Astrocyte (in vitro differentiated cells and primary cell): ENCODE measurements at regions not wholly inside any gene's neighbourhood (a gene's known extent, or its start where the extent isn't known, plus 50 kb on each side); places are given as distances from the start of the nearest gene placed in this dataset.

Experiments
- DNase-seq: peaks from one replicate; pipeline ENCODE4 v3.0.0-alpha.2; 2010; ENCODE audit warnings: low read depth
- FAIRE-seq: peaks from 2 replicates; lab custom pipeline; 2011; peaks lifted over from hg19 to GRCh38; lab: Jason Lieb, UNC
- H2AFZ ChIP-seq: 2 replicates; pipeline ENCODE4 v1.6.0; 2012; ENCODE audit warnings: low read depth, low read length, inconsistent platforms
- H3K27ac ChIP-seq: 2 replicates; pipeline ENCODE4 v1.5.1; 2011; ENCODE audit warnings: low read depth, low read length, inconsistent platforms
- H3K27me3 ChIP-seq: 2 replicates; pipeline ENCODE4 v1.6.0; 2011; ENCODE audit warnings: low read length, inconsistent platforms; ENCODE audit not compliant: insufficient read depth
- H3K36me3 ChIP-seq: 2 replicates; pipeline ENCODE4 v1.5.1; 2011; ENCODE audit warnings: low read length, inconsistent platforms; ENCODE audit not compliant: insufficient read depth
- H3K4me1 ChIP-seq: 2 replicates; pipeline ENCODE4 v1.5.1; 2011; ENCODE audit warnings: low read length, inconsistent platforms; ENCODE audit not compliant: insufficient read depth
- H3K4me2 ChIP-seq: 2 replicates; pipeline ENCODE4 v1.6.0; 2012; ENCODE audit warnings: low read length, inconsistent platforms
- H3K4me3 ChIP-seq: 2 replicates; pipeline ENCODE4 v1.5.1; 2011; ENCODE audit warnings: low read depth, mild to moderate bottlenecking, low read length, inconsistent platforms; ENCODE audit not compliant: insufficient read depth
- H3K79me2 ChIP-seq: 2 replicates; pipeline ENCODE4 v1.6.0; 2012; ENCODE audit warnings: mild to moderate bottlenecking, low read length, inconsistent platforms; ENCODE audit not compliant: insufficient read depth
- H3K9ac ChIP-seq: 2 replicates; pipeline ENCODE4 v1.6.0; 2012; ENCODE audit warnings: mild to moderate bottlenecking, low read length, inconsistent platforms
- H3K9me3 ChIP-seq: 2 replicates; pipeline ENCODE4 v1.5.1; 2012; ENCODE audit warnings: low read depth, mild to moderate bottlenecking, low read length, inconsistent platforms; ENCODE audit not compliant: insufficient read depth
- H4K20me1 ChIP-seq: 2 replicates; pipeline ENCODE4 v1.6.0; 2012; ENCODE audit warnings: low read length, inconsistent platforms; ENCODE audit not compliant: insufficient read depth
- H3K27ac Mint-ChIP-seq: one replicate; pipeline ENCODE4 v1.8.0; 2021; ENCODE audit warnings: mild to moderate bottlenecking, mixed read lengths; ENCODE audit not compliant: unreplicated experiment
- H3K27me3 Mint-ChIP-seq: one replicate; pipeline ENCODE4 v1.8.0; 2021; ENCODE audit warnings: low read depth, mixed read lengths; ENCODE audit not compliant: unreplicated experiment
- H3K36me3 Mint-ChIP-seq: one replicate; pipeline ENCODE4 v1.8.0; 2021; ENCODE audit warnings: low read depth, mixed read lengths; ENCODE audit not compliant: unreplicated experiment
- H3K4me1 Mint-ChIP-seq: one replicate; pipeline ENCODE4 v1.8.0; 2021; ENCODE audit warnings: low read depth, mixed read lengths; ENCODE audit not compliant: unreplicated experiment
- H3K4me3 Mint-ChIP-seq: one replicate; pipeline ENCODE4 v1.8.0; 2021; ENCODE audit warnings: mild to moderate bottlenecking, moderate library complexity, mixed read lengths; ENCODE audit not compliant: unreplicated experiment
- H3K9me3 Mint-ChIP-seq: one replicate; pipeline ENCODE4 v1.8.0; 2021; ENCODE audit warnings: mild to moderate bottlenecking, mixed read lengths; ENCODE audit not compliant: unreplicated experiment
- EZH2 ChIP-seq: IDR thresholded peaks from 2 replicates; pipeline ENCODE4 v1.6.1; 2012; ENCODE audit warnings: mild to moderate bottlenecking, low read length, inconsistent platforms; ENCODE audit not compliant: insufficient read depth
- TF ChIP-seq, protein P1 (sequence below): IDR thresholded peaks from 2 replicates; pipeline ENCODE4 v1.5.1; 2011; ENCODE audit warnings: low read depth, mild to moderate bottlenecking, inconsistent platforms, low read length, moderate library complexity; ENCODE audit not compliant: insufficient read depth

DNA sequence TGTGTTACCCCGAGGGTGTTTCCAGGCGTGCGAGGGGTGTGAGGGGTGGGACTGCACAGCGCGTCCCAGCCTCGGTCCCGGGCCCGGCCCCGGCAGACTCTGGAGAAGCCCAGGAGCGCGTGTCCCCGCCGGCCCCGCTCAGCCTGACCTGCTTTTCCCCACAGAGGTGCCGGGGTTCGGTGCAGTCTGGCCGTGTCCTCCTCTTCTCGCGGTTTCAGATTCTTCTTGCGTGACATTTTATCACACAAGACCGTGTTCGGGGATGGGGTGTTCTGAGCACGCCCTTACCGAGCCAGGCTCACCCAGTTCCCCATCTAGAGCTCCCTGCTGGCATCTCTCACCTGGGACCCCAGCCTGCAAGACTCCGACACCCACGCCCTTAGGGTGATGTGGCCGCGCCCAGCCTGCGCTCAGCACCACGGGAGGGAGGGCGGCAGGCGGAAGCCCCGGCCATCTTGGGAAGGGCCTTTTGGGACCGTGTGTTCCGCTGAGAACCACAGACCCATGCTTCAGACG lies 775.6 kb downstream of the BRD1 start:
- no peak overlapping the region for H3K27ac ChIP-seq
- H3K36me3 ChIP-seq: no peaks in the 10 kb centered on the region
- no peaks in the 10 kb centered on the region for H3K36me3 Mint-ChIP-seq
- no peak overlapping the region for H3K4me3 Mint-ChIP-seq
- no peak overlapping the region for H3K27ac Mint-ChIP-seq
- TF ChIP-seq, protein P1, sequence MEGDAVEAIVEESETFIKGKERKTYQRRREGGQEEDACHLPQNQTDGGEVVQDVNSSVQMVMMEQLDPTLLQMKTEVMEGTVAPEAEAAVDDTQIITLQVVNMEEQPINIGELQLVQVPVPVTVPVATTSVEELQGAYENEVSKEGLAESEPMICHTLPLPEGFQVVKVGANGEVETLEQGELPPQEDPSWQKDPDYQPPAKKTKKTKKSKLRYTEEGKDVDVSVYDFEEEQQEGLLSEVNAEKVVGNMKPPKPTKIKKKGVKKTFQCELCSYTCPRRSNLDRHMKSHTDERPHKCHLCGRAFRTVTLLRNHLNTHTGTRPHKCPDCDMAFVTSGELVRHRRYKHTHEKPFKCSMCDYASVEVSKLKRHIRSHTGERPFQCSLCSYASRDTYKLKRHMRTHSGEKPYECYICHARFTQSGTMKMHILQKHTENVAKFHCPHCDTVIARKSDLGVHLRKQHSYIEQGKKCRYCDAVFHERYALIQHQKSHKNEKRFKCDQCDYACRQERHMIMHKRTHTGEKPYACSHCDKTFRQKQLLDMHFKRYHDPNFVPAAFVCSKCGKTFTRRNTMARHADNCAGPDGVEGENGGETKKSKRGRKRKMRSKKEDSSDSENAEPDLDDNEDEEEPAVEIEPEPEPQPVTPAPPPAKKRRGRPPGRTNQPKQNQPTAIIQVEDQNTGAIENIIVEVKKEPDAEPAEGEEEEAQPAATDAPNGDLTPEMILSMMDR: no peak
- TF ChIP-seq EZH2: no peak
- no peak overlapping the region for H3K9ac ChIP-seq
- no peak overlapping the region for H3K4me2 ChIP-seq
- H4K20me1 ChIP-seq: no peaks in the 10 kb centered on the region
- FAIRE-seq: no peak
- no peaks in the 10 kb centered on the region for H3K27me3 ChIP-seq
- H3K79me2 ChIP-seq: no peaks in the 10 kb centered on the region
- H3K4me3 ChIP-seq: no peak overlapping the region
- peaks cover 3% of the 10 kb centered on the region for H3K9me3 Mint-ChIP-seq
- DNase-seq: peak; percentile 2
- H3K9me3 ChIP-seq: no peaks in the 10 kb centered on the region
- H3K4me1 Mint-ChIP-seq: no peaks in the 10 kb centered on the region
- no peak overlapping the region for H2AFZ ChIP-seq
- peaks cover 39% of the 10 kb centered on the region for H3K27me3 Mint-ChIP-seq
- no peaks in the 10 kb centered on the region for H3K4me1 ChIP-seq

DNA sequence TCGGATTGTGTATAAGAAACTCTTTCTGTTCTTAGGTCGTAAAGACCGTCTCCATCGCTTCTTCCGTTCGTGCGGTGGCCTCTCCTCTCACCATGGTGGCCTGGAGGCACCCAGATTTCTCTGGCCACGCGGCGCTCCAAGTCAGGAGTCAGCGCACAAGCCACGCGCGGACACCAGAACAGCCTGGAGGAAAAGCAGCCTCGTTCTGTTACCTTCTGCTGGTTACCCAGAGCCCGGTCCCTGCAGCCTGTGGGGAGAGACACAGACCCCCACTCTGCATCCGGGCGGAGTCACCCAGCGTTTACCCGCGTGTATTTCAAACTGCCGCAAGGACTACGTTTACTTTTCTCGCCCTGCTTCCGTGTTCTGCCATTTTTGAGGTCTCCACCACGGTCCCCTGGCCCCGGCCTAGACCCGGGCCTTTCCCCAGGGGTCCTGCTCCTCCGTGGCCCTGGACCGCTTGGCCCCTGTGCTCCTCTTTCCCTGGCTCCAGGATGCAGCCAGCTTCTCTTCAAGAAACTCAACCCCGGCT lies 776.1 kb downstream of the BRD1 start:
- no peak overlapping the region for H3K4me3 Mint-ChIP-seq

DNA sequence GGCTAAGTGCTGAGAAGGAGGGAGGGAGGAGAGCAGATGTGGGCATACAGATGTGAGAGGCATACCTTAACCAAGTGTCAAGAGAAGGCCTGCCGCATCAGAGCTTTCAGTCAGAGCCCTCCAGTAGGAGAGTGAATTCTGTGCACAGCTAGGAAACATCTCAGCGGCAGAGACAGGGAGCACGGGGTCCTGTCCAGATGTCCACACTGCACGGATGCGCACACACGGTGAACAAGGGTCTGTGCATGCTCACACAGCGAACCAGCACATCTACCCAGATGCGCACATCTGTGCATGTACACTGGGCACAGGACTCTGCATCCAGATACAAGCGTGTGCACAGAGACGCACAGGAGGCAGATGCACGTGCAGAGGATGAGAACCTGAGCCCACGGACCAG lies 778.0 kb downstream of the BRD1 start:
- DNase-seq: no peak
- no peaks in the 10 kb centered on the region for H3K9me3 ChIP-seq
- H3K36me3 Mint-ChIP-seq: no peaks in the 10 kb centered on the region

More for the DNA sequence above, 776.1 kb downstream of the BRD1 start:
- no peak overlapping the region for H3K27ac ChIP-seq
- H3K9me3 ChIP-seq: no peaks in the 10 kb centered on the region
- no peak overlapping the region for H2AFZ ChIP-seq
- no peak overlapping the region for H3K9ac ChIP-seq
- FAIRE-seq (no peak), DNase-seq (no peak)
- no peaks in the 10 kb centered on the region for H4K20me1 ChIP-seq
- Mint-ChIP-seq H3K36me3 (no peaks in the 10 kb centered on the region), H3K4me1 (no peaks in the 10 kb centered on the region), H3K27me3 (peaks cover 36% of the 10 kb centered on the region), H3K27ac (no peak overlapping the region), H3K9me3 (no peaks in the 10 kb centered on the region)
- no peaks in the 10 kb centered on the region for H3K27me3 ChIP-seq
- H3K4me2 ChIP-seq: no peak overlapping the region
- no peaks in the 10 kb centered on the region for H3K4me1 ChIP-seq
- H3K36me3 ChIP-seq: no peaks in the 10 kb centered on the region
- no peaks in the 10 kb centered on the region for H3K79me2 ChIP-seq
- TF ChIP-seq, protein P1: no peak
- TF ChIP-seq EZH2: no peak
- H3K4me3 ChIP-seq: no peak overlapping the region

More for the DNA sequence above, 778.0 kb downstream of the BRD1 start:
- Histone ChIP-seq H3K27ac (no peak overlapping the region), H3K4me2 (no peak overlapping the region), H3K36me3 (no peaks in the 10 kb centered on the region), H4K20me1 (no peaks in the 10 kb centered on the region), H2AFZ (no peak overlapping the region), H3K79me2 (no peaks in the 10 kb centered on the region), H3K9ac (no peak overlapping the region), H3K27me3 (no peaks in the 10 kb centered on the region), H3K4me1 (no peaks in the 10 kb centered on the region), H3K4me3 (no peak overlapping the region)
- Mint-ChIP-seq H3K4me3 (no peak overlapping the region), H3K9me3 (no peaks in the 10 kb centered on the region), H3K27me3 (peaks cover 44% of the 10 kb centered on the region), H3K27ac (no peak overlapping the region), H3K4me1 (no peaks in the 10 kb centered on the region)
- TF ChIP-seq, protein P1: no peak
- no peak for TF ChIP-seq EZH2
- FAIRE-seq: no peak
